ENCODE measurements at regions not wholly inside any gene's neighbourhood (a gene's known extent, or its start where the extent isn't known, plus 50 kb on each side); places are given as distances from the start of the nearest gene placed in this dataset.

GRCh38 chr18:73728657-73729056 lies 419.0 kb downstream of the FBXO15 start:
- intact Hi-C loops (cut with micrococcal nuclease), result no loop called here

GRCh38 chr18:73724958-73725357 lies 422.7 kb downstream of the FBXO15 start:
- no peaks in the 10 kb centered on the region for H3K27me3 ChIP-seq (ENCODE audit: control insufficient read depth in 2 of 2, insufficient read depth in 2 of 2, low read length in 2 of 2)
- H3K27ac ChIP-seq (ENCODE audit: low read depth in 1 of 2, low read length in 2 of 2), result no peak overlapping the region

More at GRCh38 chr18:73728657-73729056, 419.0 kb downstream of the FBXO15 start:
- no peak overlapping the region for H3K4me2 ChIP-seq (replicated peaks; ENCODE audit: extremely low read depth, low read length, poor library complexity, severe bottlenecking)
- H3K79me2 ChIP-seq (ENCODE audit: insufficient read depth, low read length), result no peaks in the 10 kb centered on the region
- no peak overlapping the region for H3K4me3 Mint-ChIP-seq
- 80% methylated on average over 1 of the region's 2 CpGs for WGBS (ENCODE audit: insufficient coverage)
- no peak overlapping the region for H3K27ac ChIP-seq (ENCODE audit: low read depth in 1 of 2, low read length in 2 of 2)
- no peaks in the 10 kb centered on the region for H4K20me1 ChIP-seq (ENCODE audit: insufficient read depth, low read length)
- no peaks in the 10 kb centered on the region for H3K36me3 ChIP-seq (replicated peaks in 1 of 2; ENCODE audit: control insufficient read depth in 1 of 2, insufficient read depth in 2 of 2, low read length in 2 of 2)
- no peak for TF ChIP-seq CTCF (IDR thresholded peaks at IDR 0.05)
- DNase-seq, result no peak
- peaks cover 0 to 2% (median 1%) of the 10 kb centered on the region in 3 donors for H3K27me3 Mint-ChIP-seq (ENCODE audit: low read depth in 3 of 3)
- H3K4me1 ChIP-seq (ENCODE audit: control insufficient read depth in 1 of 2, insufficient read depth in 2 of 2, low read length in 2 of 2), result no peaks in the 10 kb centered on the region
- H3K27ac Mint-ChIP-seq, result no peak overlapping the region
- no peaks in the 10 kb centered on the region for H3K27me3 ChIP-seq (ENCODE audit: control insufficient read depth in 2 of 2, insufficient read depth in 2 of 2, low read length in 2 of 2)
- H3K9me3 ChIP-seq (replicated peaks in 1 of 2; ENCODE audit: control insufficient read depth in 1 of 2, insufficient read depth in 1 of 2, low read length in 2 of 2), result peaks cover 0 to 3% of the 10 kb centered on the region in 2 donors
- H2AFZ ChIP-seq (ENCODE audit: insufficient read depth, low read depth, low read length, poor library complexity, severe bottlenecking), result no peak overlapping the region
- no peaks in the 10 kb centered on the region for H3K4me1 Mint-ChIP-seq
- H3K9ac ChIP-seq (ENCODE audit: insufficient read depth, low read length, poor library complexity, severe bottlenecking), result no peak overlapping the region
- peaks cover 1 to 11% (median 6%) of the 10 kb centered on the region in 7 donors for H3K9me3 Mint-ChIP-seq
- no peak overlapping the region for H3K4me3 ChIP-seq (replicated peaks in 1 of 3; ENCODE audit: low read depth in 2 of 3, low read length in 3 of 3)
- no peaks in the 10 kb centered on the region for H3K36me3 Mint-ChIP-seq

More at GRCh38 chr18:73724958-73725357, 422.7 kb downstream of the FBXO15 start:
- Mint-ChIP-seq H3K27ac (no peak overlapping the region), H3K27me3 (ENCODE audit: low read depth in 3 of 3) (peaks cover 0 to 1% (median 0%) of the 10 kb centered on the region in 3 donors), H3K36me3 (no peaks in the 10 kb centered on the region), H3K4me3 (no peak overlapping the region), H3K4me1 (no peaks in the 10 kb centered on the region), H3K9me3 (peaks cover 0 to 5% (median 2%) of the 10 kb centered on the region in 7 donors)
- no peak overlapping the region for H3K4me3 ChIP-seq (replicated peaks in 1 of 3; ENCODE audit: low read depth in 2 of 3, low read length in 3 of 3)
- no peaks in the 10 kb centered on the region for H3K9me3 ChIP-seq (replicated peaks in 1 of 2; ENCODE audit: control insufficient read depth in 1 of 2, insufficient read depth in 1 of 2, low read length in 2 of 2)
- no peak for DNase-seq
- no peak overlapping the region for H3K9ac ChIP-seq (ENCODE audit: insufficient read depth, low read length, poor library complexity, severe bottlenecking)
- intact Hi-C loops (cut with micrococcal nuclease), result no loop called here
- no peaks in the 10 kb centered on the region for H4K20me1 ChIP-seq (ENCODE audit: insufficient read depth, low read length)
- H3K79me2 ChIP-seq (ENCODE audit: insufficient read depth, low read length), result no peaks in the 10 kb centered on the region
- H3K4me1 ChIP-seq (ENCODE audit: control insufficient read depth in 1 of 2, insufficient read depth in 2 of 2, low read length in 2 of 2), result no peaks in the 10 kb centered on the region
- no peak for TF ChIP-seq CTCF (IDR thresholded peaks at IDR 0.05)
- no peak overlapping the region for H3K4me2 ChIP-seq (replicated peaks; ENCODE audit: extremely low read depth, low read length, poor library complexity, severe bottlenecking)
- no peak overlapping the region for H2AFZ ChIP-seq (ENCODE audit: insufficient read depth, low read depth, low read length, poor library complexity, severe bottlenecking)
- H3K36me3 ChIP-seq (replicated peaks in 1 of 2; ENCODE audit: control insufficient read depth in 1 of 2, insufficient read depth in 2 of 2, low read length in 2 of 2), result no peaks in the 10 kb centered on the region

Data from CD14-positive monocyte (primary cell).